ENCODE measurements at regions not wholly inside any gene's neighbourhood (a gene's known extent, or its start where the extent isn't known, plus 50 kb on each side); places are given as distances from the start of the nearest gene placed in this dataset.

DNA sequence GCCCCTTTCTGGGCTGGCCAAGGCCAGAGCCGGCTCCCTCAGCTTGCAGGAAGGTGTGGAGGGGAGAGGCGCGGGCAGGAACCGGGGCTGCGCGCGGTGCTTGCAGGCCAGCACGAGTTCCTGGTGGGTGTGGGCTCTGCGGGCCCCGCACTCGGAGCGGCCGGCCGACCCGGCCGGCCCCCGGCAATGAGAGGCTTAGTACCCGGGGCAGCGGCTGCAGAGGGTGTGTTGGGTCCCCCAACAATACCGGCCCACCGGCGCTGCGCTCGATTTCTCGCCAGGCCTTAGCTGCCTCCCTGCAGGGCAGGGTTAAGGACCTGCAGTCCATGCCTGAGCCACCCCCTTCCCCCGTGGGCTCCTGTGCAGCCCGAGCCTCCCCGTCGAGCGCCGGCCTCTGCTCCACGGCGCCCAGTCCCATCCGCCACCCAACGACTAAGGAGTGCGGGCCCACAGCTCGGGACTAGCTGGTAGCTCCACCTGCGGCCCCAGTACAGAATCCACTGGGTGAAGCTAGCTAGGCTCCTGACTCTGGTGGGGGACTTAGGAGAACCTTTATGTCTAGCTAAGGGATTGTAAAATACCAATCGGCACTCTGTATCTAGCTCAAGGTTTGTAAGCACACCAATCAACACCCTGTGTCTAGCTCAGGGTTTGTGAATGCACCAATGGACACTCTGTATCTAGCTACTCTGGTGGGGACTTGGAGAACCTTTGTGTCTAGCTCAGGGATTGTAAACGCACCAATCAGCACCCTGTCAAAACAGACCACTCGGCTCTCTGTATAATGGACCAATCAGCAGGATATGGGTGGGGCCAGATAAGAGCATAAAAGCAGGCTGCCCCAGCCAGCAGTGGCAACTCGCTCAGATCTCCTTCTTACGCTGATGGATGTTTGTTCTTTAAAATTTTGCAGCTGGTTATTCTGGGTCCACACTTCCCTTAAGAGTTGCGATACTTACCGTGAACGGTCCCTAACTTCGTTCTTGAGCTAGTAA is 167.4 kb upstream of the RREB1 start:
- no peak for DNase-seq (ENCODE audit: extremely low read depth, insufficient read length)
- no peaks in the 10 kb centered on the region for H3K27me3 ChIP-seq (replicated peaks; ENCODE audit: control insufficient read depth, insufficient read depth, low read length)
- no peak for TF ChIP-seq CTCF (IDR thresholded peaks at IDR 0.05; ENCODE audit: insufficient read depth, low read length, poor library complexity, severe bottlenecking)

DNA sequence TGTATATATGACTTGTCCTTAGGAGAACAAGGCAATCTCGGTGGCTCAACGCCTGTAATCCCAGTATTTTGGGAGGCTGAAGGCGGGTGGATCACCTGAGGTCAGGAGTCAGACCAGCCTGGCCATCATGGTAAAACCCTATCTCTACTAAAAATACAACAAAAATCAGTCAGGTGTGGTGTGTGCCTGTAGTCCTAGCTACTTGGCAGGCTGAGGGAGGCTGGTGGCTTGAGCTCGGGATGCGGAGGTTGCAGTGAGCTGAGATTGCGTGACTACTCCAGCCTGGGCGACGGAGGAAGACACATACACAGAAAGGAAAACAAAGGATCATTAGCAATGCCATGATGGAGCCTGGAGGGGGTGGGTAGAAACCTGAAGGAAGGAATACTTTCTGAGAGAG is 166.6 kb upstream of the RREB1 start:
- Histone ChIP-seq H3K36me3 (ENCODE audit: control insufficient read depth, insufficient read depth, low read length) (no peaks in the 10 kb centered on the region), H3K4me3 (replicated peaks; ENCODE audit: low read depth, low read length) (no peak overlapping the region), H3K27me3 (replicated peaks; ENCODE audit: control insufficient read depth, insufficient read depth, low read length) (no peaks in the 10 kb centered on the region)
- no peak for TF ChIP-seq CTCF (IDR thresholded peaks at IDR 0.05; ENCODE audit: insufficient read depth, low read length, poor library complexity, severe bottlenecking)
- DNase-seq (ENCODE audit: extremely low read depth, insufficient read length) = no peak

More for the DNA sequence above, 167.4 kb upstream of the RREB1 start:
- H3K4me3 ChIP-seq (replicated peaks; ENCODE audit: low read depth, low read length) = no peak overlapping the region
- no peaks in the 10 kb centered on the region for H3K36me3 ChIP-seq (ENCODE audit: control insufficient read depth, insufficient read depth, low read length)

DNA sequence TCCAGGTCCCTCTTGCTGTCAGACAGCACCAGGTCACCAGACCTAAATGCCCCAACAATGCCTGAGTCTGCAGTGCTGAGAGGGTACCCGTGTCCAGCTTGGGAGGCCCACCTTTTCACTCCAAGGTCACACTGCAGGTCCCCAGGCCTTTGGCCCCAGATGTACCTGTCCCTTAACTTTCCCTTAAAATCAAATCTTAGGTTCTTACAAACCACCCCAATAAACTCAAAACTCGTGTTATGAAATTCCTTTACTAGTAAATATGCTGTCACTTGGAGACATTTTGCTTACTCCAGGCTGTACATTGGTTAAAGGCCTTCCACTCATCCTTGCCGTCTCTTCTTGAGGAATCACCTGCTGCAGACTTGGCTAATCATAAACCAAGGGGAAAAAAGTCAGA is 165.7 kb upstream of the RREB1 start:
- no peak overlapping the region for H3K4me3 ChIP-seq (replicated peaks; ENCODE audit: low read depth, low read length)
- no peak for TF ChIP-seq CTCF (IDR thresholded peaks at IDR 0.05; ENCODE audit: insufficient read depth, low read length, poor library complexity, severe bottlenecking)
- H3K36me3 ChIP-seq (ENCODE audit: control insufficient read depth, insufficient read depth, low read length) = no peaks in the 10 kb centered on the region
- DNase-seq (ENCODE audit: extremely low read depth, insufficient read length) = no peak
- no peaks in the 10 kb centered on the region for H3K27me3 ChIP-seq (replicated peaks; ENCODE audit: control insufficient read depth, insufficient read depth, low read length)

- no peaks in the 10 kb centered on the region for H3K27me3 ChIP-seq (replicated peaks; ENCODE audit: control insufficient read depth, insufficient read depth, low read length)
- TF ChIP-seq CTCF (IDR thresholded peaks at IDR 0.05; ENCODE audit: insufficient read depth, low read length, poor library complexity, severe bottlenecking) = no peak
- H3K36me3 ChIP-seq (ENCODE audit: control insufficient read depth, insufficient read depth, low read length) = no peaks in the 10 kb centered on the region
- peak; percentile 54 for DNase-seq (ENCODE audit: extremely low read depth, insufficient read length)
- H3K4me3 ChIP-seq (replicated peaks; ENCODE audit: low read depth, low read length) = no peak overlapping the region
Measured at GRCh38 chr6:6942831-6943230, 164.9 kb upstream of the RREB1 start.

DNA sequence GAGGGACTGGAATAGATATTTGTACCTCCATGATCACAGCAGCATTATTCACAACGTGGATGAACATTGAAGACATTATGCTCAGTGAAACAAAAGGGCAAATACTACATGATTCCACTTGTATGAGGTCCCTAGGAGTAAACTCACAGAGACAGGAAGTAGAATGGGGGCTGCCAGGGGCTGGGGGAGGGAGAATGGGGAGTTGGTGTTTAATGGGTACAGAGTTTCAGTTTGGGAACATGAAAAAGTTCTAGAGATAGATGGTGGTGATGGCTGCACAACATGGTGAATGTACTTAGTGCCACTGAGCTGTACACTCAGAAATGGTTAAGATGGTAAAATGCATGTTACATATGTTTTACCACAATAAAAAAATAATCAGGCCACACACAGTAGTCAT is 164.3 kb upstream of the RREB1 start:
- no peak overlapping the region for H3K4me3 ChIP-seq (replicated peaks; ENCODE audit: low read depth, low read length)
- TF ChIP-seq CTCF (IDR thresholded peaks at IDR 0.05; ENCODE audit: insufficient read depth, low read length, poor library complexity, severe bottlenecking) = no peak

More for the DNA sequence above, 164.3 kb upstream of the RREB1 start:
- DNase-seq (ENCODE audit: extremely low read depth, insufficient read length) = no peak
- Histone ChIP-seq H3K36me3 (ENCODE audit: control insufficient read depth, insufficient read depth, low read length) (no peaks in the 10 kb centered on the region), H3K27me3 (replicated peaks; ENCODE audit: control insufficient read depth, insufficient read depth, low read length) (no peaks in the 10 kb centered on the region)
